ENCODE measurements at regions not wholly inside any gene's neighbourhood (a gene's known extent, or its start where the extent isn't known, plus 50 kb on each side); places are given as distances from the start of the nearest gene placed in this dataset.
"Not testable (repeated sequence)": the region's sequence is repeated elsewhere in the genome, so short reads cannot be mapped to it uniquely, and the experiment has no call there.

DNA sequence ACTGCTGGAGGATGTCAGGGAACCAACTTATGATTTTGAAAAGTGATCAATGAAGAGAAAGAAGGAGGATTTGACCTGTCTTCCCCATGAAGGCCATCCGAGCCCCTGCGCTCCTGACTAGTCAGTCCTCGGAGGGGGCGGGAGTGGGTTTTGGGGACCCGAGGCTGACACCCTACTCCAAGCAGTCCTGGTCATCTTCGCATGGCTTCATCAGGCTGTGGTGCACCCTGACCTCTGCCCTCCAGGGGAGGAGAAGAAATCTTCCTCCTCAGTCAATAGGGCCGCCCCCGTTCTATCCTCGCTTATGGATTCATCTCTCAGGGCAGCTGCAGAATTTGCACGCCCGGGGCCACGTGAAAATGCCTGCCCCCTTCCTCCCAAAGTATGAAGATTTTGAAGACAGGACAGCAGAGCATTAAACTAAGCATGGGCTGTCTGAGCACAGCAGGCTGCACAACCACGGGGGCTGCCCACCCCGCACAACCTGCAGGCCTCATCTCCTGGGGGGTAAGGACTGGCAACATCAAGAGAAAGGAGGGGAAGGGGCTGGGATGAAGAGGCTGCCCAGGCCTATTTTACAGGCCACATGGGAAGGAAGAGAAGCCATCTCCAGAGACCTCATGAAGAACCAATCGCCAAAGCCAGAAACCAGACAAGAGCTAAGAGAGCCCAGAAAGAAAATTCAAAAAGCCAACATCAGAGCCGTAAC lies 138.1 kb upstream of the PHACTR3 start:
- no peak for DNase-seq

DNA sequence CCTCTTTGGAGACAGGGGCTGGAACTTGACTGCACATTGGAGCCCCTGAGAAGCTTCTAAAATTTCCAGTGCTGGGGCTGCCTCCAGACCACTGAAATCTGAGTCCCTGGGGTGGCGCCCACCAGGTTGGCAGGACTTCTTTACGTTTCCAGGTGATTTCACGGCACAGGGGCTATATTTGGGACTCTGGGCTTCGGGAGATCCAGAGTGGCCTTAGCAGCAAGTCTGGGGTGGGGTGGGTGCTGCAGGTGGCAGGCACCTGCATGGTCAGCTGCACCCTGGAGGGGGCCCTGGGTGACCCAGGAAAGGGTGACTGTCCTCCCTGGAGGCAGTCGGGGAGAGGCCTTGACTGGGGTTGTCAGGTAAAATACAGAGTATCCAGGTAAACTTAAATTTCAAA lies 135.5 kb upstream of the PHACTR3 start:
- no peak for DNase-seq

DNA sequence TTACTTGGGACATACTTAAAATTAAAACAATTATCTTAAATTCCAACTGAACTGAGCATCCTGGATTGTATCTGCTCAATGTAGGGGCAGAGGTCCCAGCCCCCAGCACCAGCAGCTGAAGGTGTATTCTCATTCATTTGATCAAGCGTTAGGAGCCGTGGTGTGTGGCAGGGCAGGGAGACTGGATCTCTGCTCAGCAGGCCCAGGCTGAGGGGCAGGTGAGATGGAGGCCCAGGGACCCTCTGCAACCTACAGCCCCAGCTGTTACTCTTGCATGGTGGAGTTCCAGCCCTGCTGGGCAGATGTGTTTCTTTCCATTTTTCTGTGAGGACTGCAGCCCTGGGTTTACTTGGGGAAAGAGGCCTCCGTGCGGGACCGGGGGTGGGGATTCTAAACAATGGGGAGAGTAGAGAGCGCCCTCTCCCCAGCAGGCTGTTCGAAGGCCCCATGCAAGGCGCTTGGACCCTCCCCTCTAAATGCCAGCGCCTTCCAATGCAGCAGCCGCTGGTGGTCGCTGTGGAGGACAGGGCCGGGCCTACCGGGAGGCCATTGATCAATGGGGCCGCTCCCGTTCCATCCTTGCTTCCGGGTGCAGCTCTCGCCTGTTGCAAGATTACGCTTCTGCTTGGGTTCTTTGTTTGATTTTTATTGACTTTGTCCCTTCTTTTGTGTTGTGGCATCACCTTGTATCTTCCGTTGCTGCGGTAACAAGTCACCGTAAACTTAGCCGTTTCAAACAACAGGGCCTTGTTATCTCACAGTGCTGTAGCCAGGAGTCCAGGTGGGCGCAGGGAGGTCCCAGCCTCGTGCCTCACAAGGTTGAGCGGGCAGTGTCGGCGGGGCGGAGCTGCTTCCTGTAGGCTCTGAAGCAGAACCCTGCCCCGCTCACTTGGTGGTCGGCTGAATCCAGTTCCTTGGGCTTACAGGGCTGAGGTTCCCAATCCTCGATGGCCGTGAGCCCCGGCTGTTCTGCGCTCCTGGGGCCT lies 134.8 kb upstream of the PHACTR3 start:
- no peak for DNase-seq

DNA sequence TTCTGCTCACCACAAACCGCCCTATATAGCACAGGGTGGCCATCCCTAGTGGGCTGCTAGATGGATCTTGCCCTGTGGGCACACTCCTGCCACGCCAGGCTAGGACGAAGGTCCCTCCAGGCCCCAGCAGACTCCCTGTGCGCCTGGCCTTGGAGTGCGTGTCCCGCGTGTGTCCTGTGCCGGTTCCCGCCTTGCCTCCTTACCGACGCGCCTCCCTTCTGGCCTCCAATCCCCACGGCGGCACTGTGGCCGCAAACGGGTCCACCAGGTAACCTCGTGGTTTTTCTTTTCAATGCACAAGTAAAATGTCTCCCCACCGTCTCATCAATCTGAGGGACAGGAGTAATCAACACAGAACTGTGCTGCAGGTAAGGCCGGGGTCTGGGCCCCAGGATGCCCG lies 133.8 kb upstream of the PHACTR3 start:
- no peak for DNase-seq

DNA sequence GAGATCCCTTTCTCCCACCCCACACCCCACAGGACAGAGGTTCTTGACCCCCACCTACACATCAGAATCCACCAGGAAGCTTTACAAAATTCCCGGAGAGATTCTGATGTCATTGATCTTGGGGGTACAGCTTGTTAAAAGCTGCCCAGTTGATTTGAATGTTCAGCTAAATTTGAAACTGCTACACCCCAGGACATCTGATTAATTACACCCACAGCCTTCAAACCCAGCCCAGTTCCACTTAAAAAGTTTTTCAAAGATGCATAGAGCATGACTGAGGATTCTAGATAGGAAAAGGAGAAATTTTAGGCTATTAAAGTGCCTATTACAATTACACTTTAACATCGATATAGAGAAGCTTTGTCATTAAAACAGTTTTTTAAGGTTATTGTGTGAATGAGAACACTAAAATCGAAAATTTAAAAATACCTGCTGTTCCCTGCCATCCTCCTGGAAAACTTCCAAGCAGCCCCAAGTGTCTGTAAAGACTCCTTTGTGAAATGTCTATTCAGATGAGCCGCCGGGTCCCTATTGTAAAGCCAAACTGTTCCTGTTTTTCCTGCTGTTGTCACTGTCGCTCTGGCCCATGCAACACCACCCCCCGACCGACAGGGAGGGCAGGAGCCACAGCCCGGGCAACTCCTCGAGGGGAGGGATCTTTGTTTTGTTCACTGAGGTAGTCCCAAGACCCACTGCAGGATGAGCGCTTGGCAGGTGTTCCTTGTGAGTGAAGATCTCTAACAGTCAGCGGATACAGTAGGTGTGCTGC lies 132.5 kb upstream of the PHACTR3 start:
- no peak for DNase-seq

DNA sequence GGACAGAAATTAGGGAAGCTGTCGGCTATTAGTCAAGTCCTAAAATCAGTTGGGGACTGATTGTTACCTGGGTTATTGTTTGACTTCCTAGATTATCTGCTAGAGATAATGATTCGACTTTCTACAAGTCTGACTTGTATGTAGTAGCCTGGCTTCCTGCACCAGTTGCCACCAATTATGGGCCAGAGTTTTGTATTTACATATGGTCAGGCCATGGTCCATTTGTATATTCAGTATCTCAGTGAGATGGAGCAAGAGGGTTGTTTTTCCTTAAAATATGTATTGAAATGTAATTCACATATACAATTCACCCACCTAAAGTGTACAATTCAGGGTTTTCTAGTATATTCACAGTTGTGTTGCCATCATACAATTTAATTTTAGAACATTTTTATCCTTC lies 130.6 kb upstream of the PHACTR3 start:
- no peak for DNase-seq

DNA sequence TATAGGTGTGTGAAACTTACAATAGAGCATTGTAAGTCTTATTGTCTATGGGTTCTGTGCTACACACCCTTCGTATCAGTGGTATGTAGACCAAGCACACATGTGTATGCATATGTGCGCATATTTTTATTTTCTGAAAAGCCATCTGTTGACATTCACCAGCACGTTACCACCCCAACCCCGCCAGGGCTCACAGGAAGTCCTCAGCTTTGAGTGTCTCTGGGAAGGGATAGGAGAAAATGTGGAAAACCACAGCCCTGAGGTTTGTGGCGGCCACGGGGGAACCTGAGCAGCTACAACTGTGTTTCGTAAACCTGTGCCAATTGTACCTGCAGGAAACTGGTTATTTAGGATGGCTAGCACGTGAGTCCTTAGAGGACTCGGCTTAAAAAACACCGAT lies 123.3 kb upstream of the PHACTR3 start:
- DNase-seq: no peak

DNA sequence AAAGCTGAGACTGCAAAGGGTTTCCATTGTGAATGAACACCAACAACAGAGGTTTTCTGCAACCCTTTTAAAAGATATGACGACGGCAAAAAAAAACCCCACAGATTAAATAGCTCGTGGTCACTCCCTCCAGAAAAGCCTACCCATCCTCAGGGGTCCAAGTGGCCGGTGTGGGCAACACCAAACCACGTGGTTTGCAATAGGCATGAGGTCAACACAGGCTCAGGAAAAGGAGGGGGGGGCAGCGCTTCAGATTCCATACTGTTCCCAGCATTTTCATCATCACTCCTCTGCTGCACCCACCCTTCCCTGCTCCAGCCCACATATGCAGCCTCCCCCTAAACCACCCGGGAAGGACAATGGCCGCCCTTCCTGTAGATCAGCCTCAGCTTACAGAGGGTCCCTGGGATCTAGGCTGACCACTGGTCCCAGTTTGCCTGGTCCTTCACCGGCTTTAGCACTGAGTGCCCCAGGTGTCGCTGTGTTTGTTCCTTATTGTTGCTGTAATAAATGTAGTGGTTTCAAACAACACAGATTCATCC lies 122.8 kb upstream of the PHACTR3 start:
- no peak for DNase-seq

DNA sequence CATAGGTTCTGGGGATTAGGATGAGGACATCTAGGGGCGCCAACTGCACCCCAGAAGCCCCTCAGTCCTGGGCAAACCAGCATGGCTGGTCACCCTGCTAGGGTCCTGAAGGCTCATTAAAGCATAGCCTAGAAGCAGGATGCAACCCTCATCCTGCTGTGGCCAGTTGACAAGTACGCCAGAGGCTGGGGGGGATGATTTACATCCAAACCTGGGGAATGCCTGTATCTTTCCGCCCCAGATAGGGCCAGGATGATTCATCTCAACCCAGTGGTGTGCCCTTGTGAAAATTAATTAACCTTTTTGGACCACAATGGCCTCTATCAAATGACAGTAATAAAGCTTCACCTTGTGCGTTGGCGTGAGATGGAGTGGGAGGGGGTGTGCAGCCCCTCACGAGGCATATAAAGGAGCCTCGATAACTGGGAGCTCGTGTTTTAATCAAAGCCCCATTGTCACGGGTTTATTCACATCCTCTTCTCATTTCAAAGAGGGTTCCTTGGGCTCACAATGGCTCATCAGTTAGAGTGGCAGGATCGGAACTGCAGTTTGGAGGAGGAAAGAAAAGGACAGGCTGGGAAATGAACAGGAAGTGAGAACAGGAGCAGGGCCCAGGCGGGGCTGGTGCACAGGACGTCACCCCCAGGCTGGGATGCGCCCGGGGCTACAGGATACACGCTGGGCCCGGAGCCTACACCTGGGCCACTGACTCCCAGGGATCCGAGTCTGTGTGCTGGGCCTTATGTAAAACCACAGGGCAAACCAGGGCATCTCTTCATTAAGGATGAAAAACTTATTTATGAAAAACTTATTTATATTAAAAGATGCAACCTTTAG lies 121.8 kb upstream of the PHACTR3 start:
- no peak for DNase-seq

DNA sequence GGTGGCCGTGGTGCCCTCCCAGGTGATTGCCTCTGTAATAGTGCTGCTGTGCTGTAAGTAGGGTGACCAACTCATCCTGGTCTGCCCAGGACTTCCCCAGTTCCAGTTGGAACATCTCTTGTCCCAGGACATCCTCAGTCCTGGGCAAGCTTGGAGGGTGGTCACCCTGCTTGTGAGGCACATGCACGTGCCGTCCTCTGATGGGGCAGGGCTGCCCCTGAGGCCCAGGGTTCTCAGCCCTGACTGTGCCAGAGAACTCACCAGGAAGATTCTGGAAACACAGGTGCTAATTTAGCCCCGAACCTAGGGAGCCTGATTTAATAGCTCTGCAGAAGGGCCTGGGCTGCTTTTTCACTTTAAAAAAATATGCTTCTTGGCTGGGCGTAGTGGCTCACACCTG lies 120.9 kb upstream of the PHACTR3 start:
- no peak for DNase-seq

DNA sequence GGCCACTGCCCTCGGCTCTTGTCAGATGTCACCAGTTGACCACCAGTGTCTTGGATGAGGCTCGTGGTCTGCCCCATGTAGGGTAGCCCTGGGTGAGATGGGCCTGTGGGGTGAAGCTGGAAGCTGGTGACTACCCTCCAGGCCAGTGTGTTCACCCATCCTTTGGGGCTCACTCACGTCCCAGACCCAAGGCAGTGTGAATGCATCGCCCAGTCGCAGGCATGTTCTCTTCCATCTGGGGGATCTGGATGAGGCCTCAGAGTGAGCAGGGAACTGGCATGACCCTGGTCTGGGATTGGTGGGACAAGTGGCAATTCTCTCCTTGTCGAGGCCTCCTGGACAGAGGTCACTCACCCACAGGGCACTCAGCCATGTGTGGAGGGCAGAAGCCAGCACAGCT lies 120.1 kb upstream of the PHACTR3 start:
- no peak for DNase-seq

DNA sequence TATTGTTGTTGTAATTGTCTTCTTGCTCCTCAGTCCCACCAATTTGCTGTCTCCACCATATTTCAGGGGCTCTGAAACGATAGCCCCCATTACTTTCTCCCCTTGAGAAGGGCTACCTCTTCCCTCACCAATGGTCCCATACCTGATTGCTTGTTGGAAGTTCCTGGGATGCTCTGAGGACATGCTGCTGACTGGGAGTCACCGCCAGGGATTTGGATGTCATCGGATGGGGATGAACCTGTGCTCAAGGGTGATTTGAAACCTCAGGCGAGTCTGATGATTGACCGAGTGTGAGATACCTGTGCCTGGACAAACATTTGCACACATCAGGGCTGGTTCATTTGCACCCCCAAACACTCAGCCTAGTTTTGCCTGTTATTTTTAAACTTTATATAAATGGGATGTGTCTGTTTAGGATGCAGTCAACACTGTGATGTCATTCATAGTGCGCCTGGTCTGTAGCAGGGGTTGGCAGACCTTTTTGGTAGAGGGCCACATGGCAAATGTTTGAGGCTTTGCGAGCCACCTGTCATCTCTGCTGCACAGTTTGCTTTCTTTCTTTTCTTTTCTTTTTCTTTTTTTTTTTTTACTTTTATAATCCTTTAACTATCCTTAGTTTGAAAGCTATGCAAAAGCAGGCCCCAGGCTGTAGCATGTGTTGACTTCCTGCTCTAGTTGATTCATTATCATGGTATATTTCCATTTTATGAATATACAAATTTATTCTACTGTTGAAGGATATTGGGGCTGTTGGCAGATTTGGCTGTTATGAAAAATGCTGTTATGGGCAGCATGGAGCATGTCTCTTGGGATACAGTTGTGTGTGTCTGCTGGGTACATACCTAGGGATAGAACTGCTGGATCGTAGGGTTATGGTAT lies 118.5 kb upstream of the PHACTR3 start:
- DNase-seq: no peak

DNA sequence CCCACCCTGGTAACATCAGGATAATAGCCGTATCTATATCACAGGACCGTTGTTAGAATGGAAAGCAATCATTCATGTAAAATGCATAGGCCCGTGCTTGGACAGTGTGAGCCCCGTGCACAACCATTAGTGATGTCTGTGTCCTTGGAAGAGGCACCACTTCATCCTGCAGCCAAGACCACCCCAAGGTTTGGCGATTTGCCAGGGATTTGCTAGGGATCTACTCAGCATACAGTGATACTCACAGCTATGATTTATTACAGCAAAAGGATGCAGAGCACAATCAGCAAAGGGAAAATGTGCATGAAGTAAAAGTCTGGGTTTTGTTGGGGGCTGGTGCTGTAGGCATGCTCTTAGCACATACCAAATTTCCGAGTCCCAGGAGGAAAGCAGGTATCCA lies 115.9 kb upstream of the PHACTR3 start:
- DNase-seq: not testable (repeated sequence)

DNA sequence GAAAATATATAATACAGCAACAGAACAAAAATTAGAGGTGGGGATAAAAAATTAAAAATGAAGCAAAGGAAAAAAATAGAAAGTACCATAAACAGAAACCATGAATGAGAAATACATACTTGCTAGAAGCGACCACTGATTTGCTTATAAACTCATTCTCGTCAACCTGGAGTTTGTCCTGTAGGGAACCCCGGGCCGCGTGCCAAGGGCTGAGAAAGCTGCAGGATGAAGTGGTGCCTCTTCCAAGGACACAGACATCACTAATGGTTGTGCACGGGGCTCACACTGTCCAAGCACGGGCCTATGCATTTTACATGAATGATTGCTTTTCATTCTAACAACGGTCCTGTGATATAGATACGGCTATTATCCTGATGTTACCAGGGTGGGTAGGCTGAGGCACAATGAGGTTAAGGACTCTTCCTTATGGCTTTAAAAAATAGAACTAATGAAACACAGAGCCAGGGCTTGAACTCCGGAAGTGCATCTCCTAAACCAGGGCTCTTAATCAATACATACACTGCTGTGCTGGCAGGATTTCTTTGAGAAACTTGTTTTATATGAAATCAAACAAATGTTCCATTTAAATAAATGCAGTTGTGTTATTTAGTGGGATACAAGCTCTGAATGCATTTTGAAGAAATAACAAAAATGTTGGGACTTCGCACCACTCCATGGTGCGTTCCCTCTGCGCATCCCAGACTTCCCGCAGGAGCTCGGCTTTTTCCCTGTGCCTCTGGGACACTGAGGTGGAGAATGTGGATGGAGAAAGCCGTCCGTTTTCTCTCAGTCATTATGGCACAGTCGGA lies 113.9 kb upstream of the PHACTR3 start:
- not testable (repeated sequence) for DNase-seq

DNA sequence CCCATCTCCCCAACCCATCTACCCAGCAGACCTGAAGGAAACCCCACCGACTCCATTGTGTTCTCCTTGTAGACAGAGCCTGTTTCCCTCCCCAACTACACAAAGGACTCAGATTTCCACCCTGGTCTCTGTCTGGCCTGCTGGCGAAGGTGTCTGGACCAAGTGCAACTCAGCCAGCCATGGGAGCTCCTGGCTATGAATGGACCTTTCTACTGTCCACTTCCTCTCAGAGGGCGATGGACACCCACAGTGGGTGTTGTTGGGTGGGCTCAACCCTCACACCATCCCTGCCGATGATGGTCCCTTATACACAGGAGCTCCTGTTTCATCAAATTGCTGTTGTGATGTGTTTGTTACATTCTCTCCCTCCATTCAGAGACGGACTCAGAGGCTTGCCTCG lies 112.5 kb upstream of the PHACTR3 start:
- no peak for DNase-seq

DNA sequence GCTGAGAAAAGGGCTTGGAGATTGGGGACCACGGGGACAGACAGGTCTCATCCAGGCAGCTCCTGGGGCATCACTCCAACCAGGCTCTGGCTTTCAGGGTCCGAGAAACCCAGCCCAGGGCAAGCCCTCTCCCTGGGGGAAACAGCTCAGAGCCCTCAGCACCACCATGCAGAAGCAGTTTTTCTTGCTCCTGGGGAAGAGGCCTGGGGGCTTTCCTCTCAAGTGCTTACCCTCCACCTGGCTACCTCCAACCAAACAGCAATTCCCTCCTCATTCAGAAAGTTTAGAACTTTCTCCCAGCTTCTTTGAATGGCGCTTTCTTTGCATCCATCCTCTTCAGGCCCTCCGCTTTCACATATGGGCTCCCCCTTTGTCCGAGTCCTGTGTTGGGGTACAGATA lies 110.4 kb upstream of the PHACTR3 start:
- no peak for DNase-seq

DNA sequence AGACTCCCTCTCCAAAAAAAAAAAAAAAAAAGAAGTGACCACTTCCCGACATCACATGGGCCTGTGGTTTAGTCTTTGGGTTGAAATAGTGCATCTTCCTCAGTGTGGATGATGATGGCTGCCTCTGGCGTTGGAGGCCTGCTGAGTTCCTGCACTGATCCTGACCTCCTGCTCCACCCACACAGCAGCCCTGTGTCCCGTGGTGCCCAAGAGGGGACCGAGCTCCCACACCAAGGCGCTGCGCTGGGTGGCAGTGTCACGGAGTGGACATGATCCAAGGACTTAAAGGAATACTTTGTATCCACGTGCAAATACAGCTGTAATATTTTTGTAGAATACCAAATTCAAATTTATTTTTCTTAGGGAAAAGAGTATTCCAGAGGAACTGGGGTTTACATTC lies 109.2 kb upstream of the PHACTR3 start:
- DNase-seq: no peak

DNA sequence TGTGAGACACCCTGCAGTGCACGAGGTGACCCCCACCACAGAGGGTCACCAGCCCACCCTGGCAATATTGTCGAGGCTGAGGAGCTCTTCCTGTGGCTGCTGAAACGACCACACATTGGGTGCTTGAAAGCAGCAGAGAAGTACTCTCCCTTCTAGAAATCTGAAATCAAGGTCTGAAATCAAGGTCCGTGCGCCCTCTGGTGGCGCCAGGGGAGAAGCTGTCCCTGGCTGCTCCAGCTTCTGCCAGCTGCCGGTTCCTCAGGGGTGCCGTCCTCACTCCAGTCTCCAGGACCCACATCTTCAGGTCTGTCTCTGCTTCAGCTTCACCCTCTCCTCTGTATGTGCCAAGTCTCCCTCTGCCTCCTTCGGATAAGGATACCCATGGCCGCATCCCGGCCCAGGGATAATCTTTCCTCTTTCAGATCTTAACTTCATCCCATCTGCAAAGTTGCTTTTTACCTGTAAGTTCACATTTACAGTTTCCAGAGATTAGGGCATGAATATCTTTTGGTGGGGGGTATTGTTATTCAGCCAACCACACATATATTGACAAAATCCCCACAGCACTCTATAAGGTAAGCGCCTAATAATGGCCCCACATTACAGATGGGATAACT lies 108.3 kb upstream of the PHACTR3 start:
- peak; percentile 28 to 34 for DNase-seq

DNA sequence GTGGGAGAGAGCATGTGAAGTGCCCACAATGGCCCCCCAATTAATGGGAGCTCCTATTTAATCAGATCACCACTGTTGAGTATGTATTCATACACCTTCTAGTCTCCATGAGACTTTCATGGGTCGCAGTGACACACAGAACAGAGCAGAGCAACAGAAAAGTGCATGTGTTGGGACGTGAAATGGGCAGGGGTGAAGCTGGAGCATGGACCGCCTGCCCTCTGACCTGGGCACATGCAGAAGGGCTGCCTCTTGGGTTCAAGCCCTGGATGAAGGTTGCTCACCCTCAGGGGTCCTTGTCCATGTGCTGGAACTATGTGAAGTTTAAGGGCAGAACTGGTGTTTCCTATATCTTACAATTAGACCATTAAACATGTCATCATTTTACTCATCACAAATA lies 106.0 kb upstream of the PHACTR3 start:
- DNase-seq: no peak

DNA sequence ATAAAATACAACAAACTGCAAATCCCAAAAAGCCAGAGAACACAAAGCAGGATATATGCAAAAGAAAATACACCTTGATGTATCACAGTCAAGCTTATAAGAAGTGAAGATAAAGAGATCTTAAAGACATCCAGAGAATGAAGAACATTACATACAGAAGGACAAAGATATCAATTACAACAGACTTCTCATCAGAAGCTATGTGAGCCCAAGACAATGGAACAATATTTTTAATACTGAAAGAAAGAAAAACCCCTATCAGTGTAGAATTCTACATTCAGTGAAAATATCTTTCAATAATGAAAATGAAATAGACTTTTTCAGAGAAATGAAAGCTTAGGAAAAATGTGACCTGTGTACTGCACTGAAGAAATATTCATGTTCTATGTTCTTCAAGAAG lies 104.5 kb upstream of the PHACTR3 start:
- DNase-seq: no peak

Data from AML-193 (cell line).